HL-60/S4 treated with retinoic acid at 250 ng/mL for 4 days and 3 days (cell line): ENCODE measurements at regions not wholly inside any gene's neighbourhood (a gene's known extent, or its start where the extent isn't known, plus 50 kb on each side); places are given as distances from the start of the nearest gene placed in this dataset.

ENCODE experiments used
- in situ Hi-C: fragments of 300-500 bp; cut with MboI; formaldehyde crosslinking; loops from 2 replicates; pipeline ENCODE4 v1.7.0; 2022; ENCODE audit warnings: low sequenced_read_pairs

- in situ Hi-C loops, result no loop called here
Measured at GRCh38 chr14:98599082-98599481, 672.9 kb downstream of the BCL11B start.

- in situ Hi-C loops, result no loop called here
Measured at GRCh38 chr14:98602983-98603382, 669.0 kb downstream of the BCL11B start.

- in situ Hi-C loops, result no loop called here
Measured at GRCh38 chr14:98605043-98605442, 667.0 kb downstream of the BCL11B start.

- in situ Hi-C loops, result no loop called here
Measured at GRCh38 chr14:98606041-98606640, 665.9 kb downstream of the BCL11B start.

- in situ Hi-C loops, result no loop called here
Measured at GRCh38 chr14:98606816-98607215, 665.2 kb downstream of the BCL11B start.

- in situ Hi-C loops, result no loop called here
Measured at GRCh38 chr14:98607341-98607910, 664.6 kb downstream of the BCL11B start.

GRCh38 chr14:98608071-98609060, 663.6 kb downstream of the BCL11B start:
- in situ Hi-C loops, result no loop called here

GRCh38 chr14:98612434-98613200, 659.4 kb downstream of the BCL11B start:
- in situ Hi-C loops, result no loop called here

GRCh38 chr14:98614741-98615140, 657.3 kb downstream of the BCL11B start:
- in situ Hi-C loops, result no loop called here

- in situ Hi-C loops, result no loop called here
Measured at GRCh38 chr14:98622208-98623051, 649.6 kb downstream of the BCL11B start.

GRCh38 chr14:98623788-98624415, 648.1 kb downstream of the BCL11B start:
- in situ Hi-C loops, result no loop called here

GRCh38 chr14:98633380-98633779, 638.6 kb downstream of the BCL11B start:
- in situ Hi-C loops, result no loop called here

- in situ Hi-C loops, result no loop called here
Measured at GRCh38 chr14:98634043-98634820, 637.8 kb downstream of the BCL11B start.

- in situ Hi-C loops, result no loop called here
Measured at GRCh38 chr14:98638366-98638765, 633.6 kb downstream of the BCL11B start.

GRCh38 chr14:98647754-98648153, 624.2 kb downstream of the BCL11B start:
- in situ Hi-C loops, result no loop called here

- in situ Hi-C loops, result no loop called here
Measured at GRCh38 chr14:98651037-98651436, 621.0 kb downstream of the BCL11B start.

GRCh38 chr14:98665007-98665406, 607.0 kb downstream of the BCL11B start:
- in situ Hi-C loops, result no loop called here

- in situ Hi-C loops, result no loop called here
Measured at GRCh38 chr14:98666545-98666944, 605.5 kb downstream of the BCL11B start.

- in situ Hi-C loops, result no loop called here
Measured at GRCh38 chr14:98682033-98682432, 590.0 kb downstream of the BCL11B start.
